PC-9 (cell line): ENCODE measurements at regions not wholly inside any gene's neighbourhood (a gene's known extent, or its start where the extent isn't known, plus 50 kb on each side); places are given as distances from the start of the nearest gene placed in this dataset.

Experiments
- BruUV-seq: library from RNA; stranded (reverse); fragments of 400-500 nt; replicated peaks from 2 replicates; lab custom pipeline; 2021; lab: Mats Ljungman, UMichigan
- CTCF ChIA-PET: fragments of 300-600 bp; sonication (Branson Sonifier 250); formaldehyde crosslinking; loops from one replicate; lab custom pipeline; 2022; ENCODE audit warnings: antibody characterized with exemption; lab: Charles Lee
- POLR2A ChIA-PET: fragments of 300-600 bp; sonication (Branson Sonifier 250); formaldehyde crosslinking; loops from one replicate; lab custom pipeline; 2022; ENCODE audit warnings: antibody characterized with exemption; ENCODE audit not compliant: unreplicated experiment; lab: Charles Lee
- DNase-seq, 2 experiments: peaks; one replicate each; pipeline versions ENCODE4 v3.0.0 to v3.0.0-alpha.2; 2015 to 2022; ENCODE audit warnings: mixed read lengths in 1 of 2
- H2AFZ ChIP-seq: fragments of 200-600 bp; sonication (generic); 2 replicates; pipeline ENCODE4 v1.8.1; 2017; ENCODE audit warnings: antibody characterized with exemption
- H3F3A ChIP-seq: fragments of 200-600 bp; sonication (generic); 2 replicates; pipeline ENCODE4 v1.8.1; 2017; ENCODE audit warnings: antibody characterized with exemption, mild to moderate bottlenecking, low read depth; ENCODE audit not compliant: insufficient read depth
- H3K27ac ChIP-seq: fragments of 200-600 bp; sonication (generic); 2 replicates; pipeline ENCODE4 v1.6.1; 2016; ENCODE audit warnings: mixed run types
- H3K27me3 ChIP-seq: fragments of 200-600 bp; sonication (generic); 2 replicates; pipeline ENCODE4 v1.6.1; 2016; ENCODE audit warnings: low read depth, mixed run types; ENCODE audit not compliant: insufficient read depth
- H3K36me3 ChIP-seq: fragments of 200-600 bp; sonication (generic); 2 replicates; pipeline ENCODE4 v1.6.1; 2016; ENCODE audit warnings: low read depth, mixed run types
- H3K4me1 ChIP-seq: fragments of 200-600 bp; sonication (generic); replicated peaks from 2 replicates; pipeline ENCODE4 v1.6.1; 2016; ENCODE audit warnings: mixed run types; ENCODE audit not compliant: insufficient read depth
- H3K4me2 ChIP-seq: fragments of 200-600 bp; sonication (generic); 2 replicates; pipeline ENCODE4 v1.6.1; 2017; ENCODE audit warnings: mixed run types
- H3K4me3 ChIP-seq: fragments of 200-600 bp; sonication (generic); 2 replicates; pipeline ENCODE4 v1.6.1; 2016; ENCODE audit warnings: mixed run types
- H3K79me2 ChIP-seq: fragments of 200-600 bp; sonication (generic); 2 replicates; pipeline ENCODE4 v1.6.1; 2017; ENCODE audit warnings: low read depth, mixed run types
- H3K9me2 ChIP-seq: fragments of 200-600 bp; sonication (generic); 2 replicates; pipeline ENCODE4 v1.8.1; 2017; ENCODE audit warnings: mild to moderate bottlenecking; ENCODE audit not compliant: insufficient read depth
- H3K9me3 ChIP-seq: fragments of 200-600 bp; sonication (generic); 2 replicates; pipeline ENCODE4 v1.8.1; 2016; ENCODE audit warnings: low read depth; ENCODE audit not compliant: insufficient read depth
- H4K20me1 ChIP-seq: fragments of 200-600 bp; sonication (generic); 2 replicates; pipeline ENCODE4 v1.8.1; 2017; ENCODE audit not compliant: insufficient read depth
- EZH2 ChIP-seq: fragments of 200-600 bp; sonication (generic); IDR thresholded peaks from 2 replicates; pipeline ENCODE4 v1.8.0; 2017; ENCODE audit warnings: antibody characterized with exemption, low read depth
- intact Hi-C: fragments of 100-400 bp; cut with micrococcal nuclease; formaldehyde crosslinking; loops from one replicate; pipeline ENCODE4 v1.10.0; 2022; ENCODE audit not compliant: unreplicated experiment
- TF ChIP-seq, protein P1 (sequence below): fragments of 200-600 bp; sonication (generic); conservative IDR thresholded peaks from 2 replicates; pipeline ENCODE4 v1.6.1; 2017; ENCODE audit warnings: mixed run types, antibody characterized with exemption, mild to moderate bottlenecking, moderate library complexity

DNA sequence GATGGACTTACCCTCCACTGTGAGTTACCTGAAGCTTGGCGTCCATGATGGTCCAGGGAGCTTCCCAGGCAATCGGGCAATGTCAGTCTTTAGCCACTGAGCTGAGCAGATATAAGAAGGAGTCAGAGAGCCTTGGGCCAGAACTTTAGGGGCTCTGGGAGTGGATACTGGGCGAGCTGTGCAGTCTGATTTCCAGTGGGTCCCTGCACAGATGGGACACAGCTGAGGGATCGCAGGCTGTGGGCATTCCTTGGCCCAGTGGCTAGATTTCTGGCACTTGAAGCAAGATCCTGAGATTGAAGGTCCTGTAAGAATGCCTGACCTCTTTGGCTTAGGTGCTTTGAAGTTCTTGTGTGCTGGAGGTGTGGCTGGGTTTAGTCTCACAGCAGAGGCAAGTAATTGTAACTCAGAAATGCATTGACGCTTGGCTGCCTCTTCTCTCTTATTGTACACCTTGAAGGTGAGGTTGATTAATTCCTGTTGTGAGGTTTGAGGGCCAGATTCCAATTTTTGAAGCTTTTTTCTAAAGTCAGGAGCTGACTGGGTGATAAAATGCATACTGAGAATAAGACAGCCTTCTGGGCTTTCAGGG lies 2283.8 kb downstream of the TP53TG3F start:
- intact Hi-C loops: no loop called here
- TF ChIP-seq, protein P1, sequence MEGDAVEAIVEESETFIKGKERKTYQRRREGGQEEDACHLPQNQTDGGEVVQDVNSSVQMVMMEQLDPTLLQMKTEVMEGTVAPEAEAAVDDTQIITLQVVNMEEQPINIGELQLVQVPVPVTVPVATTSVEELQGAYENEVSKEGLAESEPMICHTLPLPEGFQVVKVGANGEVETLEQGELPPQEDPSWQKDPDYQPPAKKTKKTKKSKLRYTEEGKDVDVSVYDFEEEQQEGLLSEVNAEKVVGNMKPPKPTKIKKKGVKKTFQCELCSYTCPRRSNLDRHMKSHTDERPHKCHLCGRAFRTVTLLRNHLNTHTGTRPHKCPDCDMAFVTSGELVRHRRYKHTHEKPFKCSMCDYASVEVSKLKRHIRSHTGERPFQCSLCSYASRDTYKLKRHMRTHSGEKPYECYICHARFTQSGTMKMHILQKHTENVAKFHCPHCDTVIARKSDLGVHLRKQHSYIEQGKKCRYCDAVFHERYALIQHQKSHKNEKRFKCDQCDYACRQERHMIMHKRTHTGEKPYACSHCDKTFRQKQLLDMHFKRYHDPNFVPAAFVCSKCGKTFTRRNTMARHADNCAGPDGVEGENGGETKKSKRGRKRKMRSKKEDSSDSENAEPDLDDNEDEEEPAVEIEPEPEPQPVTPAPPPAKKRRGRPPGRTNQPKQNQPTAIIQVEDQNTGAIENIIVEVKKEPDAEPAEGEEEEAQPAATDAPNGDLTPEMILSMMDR: no peak
- TF ChIP-seq EZH2: no peak
- Histone ChIP-seq H3F3A (0 out of 2 replicates have a peak, but pooled peaks cover 4% of the 10 kb centered on the region), H2AFZ (no peak overlapping the region), H3K79me2 (no peaks in the 10 kb centered on the region), H3K4me3 (no peak overlapping the region), H3K9me2 (no peaks in the 10 kb centered on the region), H4K20me1 (no peaks in the 10 kb centered on the region), H3K36me3 (no peaks in the 10 kb centered on the region), H3K27me3 (no peaks in the 10 kb centered on the region), H3K27ac (no peak overlapping the region), H3K9me3 (no peaks in the 10 kb centered on the region), H3K4me1 (peaks cover 12% of the 10 kb centered on the region), H3K4me2 (no peak overlapping the region)
- ChIA-PET POLR2A (no interaction called here), CTCF (no interaction called here)
- DNase-seq: no peak
- no TSS peak for BruUV-seq

DNA sequence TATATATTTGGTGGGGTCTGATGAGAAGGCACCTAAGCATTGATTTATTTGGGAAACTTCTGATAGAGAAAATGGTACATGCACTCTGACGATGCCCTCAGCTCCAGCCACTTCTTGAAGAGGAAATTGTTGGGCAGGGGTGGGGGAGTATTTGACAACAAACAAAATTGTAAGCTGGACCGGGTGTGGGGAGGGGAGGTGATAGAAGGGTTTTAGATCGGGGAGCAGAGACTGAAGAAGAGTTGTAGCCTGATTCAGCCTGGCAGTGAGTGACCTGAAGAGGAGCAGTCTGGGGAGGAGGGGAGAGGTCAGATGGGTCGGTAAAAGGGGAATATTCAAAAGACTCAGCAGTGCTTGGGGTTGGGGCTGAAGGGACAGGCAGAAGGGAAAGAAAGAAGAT lies 2284.7 kb downstream of the TP53TG3F start:
- Histone ChIP-seq H3K27ac (no peak overlapping the region), H2AFZ (no peak overlapping the region), H3K36me3 (no peaks in the 10 kb centered on the region), H3K4me2 (peak overlapping the region; percentile 51; the same call in 1 of the 2 replicates), H3K4me3 (no peak overlapping the region), H3K27me3 (no peaks in the 10 kb centered on the region), H3K9me2 (no peaks in the 10 kb centered on the region), H3K79me2 (no peaks in the 10 kb centered on the region), H4K20me1 (no peaks in the 10 kb centered on the region), H3K9me3 (no peaks in the 10 kb centered on the region), H3F3A (0 out of 2 replicates have a peak, but pooled peaks cover 4% of the 10 kb centered on the region), H3K4me1 (peaks cover 12% of the 10 kb centered on the region)
- POLR2A ChIA-PET: no interaction called here
- CTCF ChIA-PET: no interaction called here
- no peak for TF ChIP-seq EZH2
- TF ChIP-seq, protein P1: no peak
- DNase-seq: no peak
- no TSS peak for BruUV-seq
- intact Hi-C loops: no loop called here

DNA sequence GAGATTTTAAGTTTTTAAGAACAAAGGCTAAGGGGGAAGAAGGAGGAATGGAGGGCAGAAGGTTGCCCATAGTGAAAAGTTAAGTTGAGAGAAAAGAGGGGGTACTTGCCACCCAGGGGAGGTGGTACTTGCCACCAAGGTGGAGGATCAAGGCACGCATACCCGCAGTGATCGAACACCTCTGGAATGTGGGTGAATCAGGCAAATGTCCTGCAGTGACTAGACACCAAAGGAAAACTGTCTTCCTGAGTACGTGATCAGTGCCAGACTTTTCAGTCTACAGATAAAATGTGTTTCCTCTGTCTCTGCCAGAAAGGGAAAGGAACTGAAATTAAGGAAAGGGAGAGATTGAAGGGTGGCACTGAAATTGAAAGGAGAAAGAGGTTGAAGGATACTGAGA lies 2285.3 kb downstream of the TP53TG3F start:
- Histone ChIP-seq H3K79me2 (no peaks in the 10 kb centered on the region), H3K4me2 (peak overlapping the region; percentile 51), H4K20me1 (no peaks in the 10 kb centered on the region), H3F3A (0 out of 2 replicates have a peak, but pooled peaks cover 4% of the 10 kb centered on the region), H3K36me3 (no peaks in the 10 kb centered on the region), H3K27me3 (no peaks in the 10 kb centered on the region), H3K4me3 (no peak overlapping the region), H2AFZ (peak overlapping the region; percentile 65), H3K9me2 (no peaks in the 10 kb centered on the region), H3K27ac (peak overlapping the region; percentile 40; the same call in 1 of the 2 replicates), H3K4me1 (peaks cover 12% of the 10 kb centered on the region), H3K9me3 (no peaks in the 10 kb centered on the region)
- ChIA-PET POLR2A (no interaction called here), CTCF (no interaction called here)
- intact Hi-C loops: no loop called here
- no peak for DNase-seq
- no peak for TF ChIP-seq EZH2
- TF ChIP-seq, protein P1: no peak
- BruUV-seq: no TSS peak
